Neuron (in vitro differentiated cells): ENCODE measurements at regions not wholly inside any gene's neighbourhood (a gene's known extent, or its start where the extent isn't known, plus 50 kb on each side); places are given as distances from the start of the nearest gene placed in this dataset.

Source experiments
- H2AFZ ChIP-seq: one replicate; pipeline ENCODE4 v1.6.1; 2013; ENCODE audit warnings: low read depth, mild to moderate bottlenecking, inconsistent platforms, low read length, moderate library complexity
- H3K27me3 ChIP-seq: one replicate; pipeline ENCODE4 v1.6.1; 2013; ENCODE audit warnings: low read length; ENCODE audit not compliant: insufficient read depth
- H3K36me3 ChIP-seq: one replicate; pipeline ENCODE4 v1.6.1; 2013; ENCODE audit warnings: low read length; ENCODE audit not compliant: insufficient read depth
- H3K4me1 ChIP-seq: one replicate; pipeline ENCODE4 v1.6.1; 2013; ENCODE audit warnings: low read length; ENCODE audit not compliant: insufficient read depth
- H3K4me3 ChIP-seq: 2 replicates; pipeline ENCODE4 v1.5.1; 2013; ENCODE audit warnings: mild to moderate bottlenecking, low read length, moderate library complexity
- H3K9me3 ChIP-seq: one replicate; pipeline ENCODE4 v1.6.1; 2013; ENCODE audit warnings: low read length

- H3K9me3 ChIP-seq: no peaks in the 10 kb centered on the region
- no peak overlapping the region for H2AFZ ChIP-seq
- no peaks in the 10 kb centered on the region for H3K36me3 ChIP-seq
- no peak overlapping the region for H3K4me3 ChIP-seq
- H3K27me3 ChIP-seq: no peaks in the 10 kb centered on the region
- no peaks in the 10 kb centered on the region for H3K4me1 ChIP-seq
Observed at GRCh38 chr3:167918008-167918596, 177.6 kb downstream of the GOLIM4 start.

DNA sequence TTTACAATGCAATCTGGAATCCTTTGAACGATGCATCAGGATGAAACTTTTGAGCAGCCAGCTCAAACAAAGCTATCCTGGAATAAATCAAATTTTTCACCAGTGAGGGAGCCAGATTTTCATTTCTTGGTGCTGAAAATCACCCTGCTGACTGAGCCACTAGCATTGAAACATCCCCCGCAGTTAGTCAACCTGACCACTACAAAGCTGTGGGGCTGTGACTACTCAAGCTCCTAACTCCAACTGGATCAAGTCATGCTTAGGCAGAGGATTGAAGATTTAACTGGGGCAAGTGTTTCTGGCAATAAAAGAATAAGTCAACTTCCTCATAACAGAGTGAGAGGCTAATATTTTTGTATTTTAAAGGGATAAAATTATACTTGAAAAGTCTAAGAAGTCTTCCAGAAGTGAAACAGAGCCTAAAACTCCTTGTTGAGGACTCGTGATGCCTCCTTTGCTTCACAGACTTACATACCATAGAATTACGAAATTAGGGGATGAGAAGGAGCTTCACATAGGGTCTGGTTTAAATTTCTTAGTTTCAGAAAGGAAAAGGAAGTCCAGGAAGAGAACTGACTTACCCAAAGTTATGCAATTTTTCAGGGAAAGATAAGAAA lies 177.8 kb downstream of the SERPINI1 start:
- H3K9me3 ChIP-seq: no peaks in the 10 kb centered on the region
- no peaks in the 10 kb centered on the region for H3K36me3 ChIP-seq
- peaks cover 6% of the 10 kb centered on the region for H3K4me1 ChIP-seq
- no peak overlapping the region for H2AFZ ChIP-seq
- H3K27me3 ChIP-seq: no peaks in the 10 kb centered on the region
- no peak overlapping the region for H3K4me3 ChIP-seq

GRCh38 chr3:167909952-167910351 lies 174.4 kb downstream of the SERPINI1 start:
- Histone ChIP-seq H3K27me3 (no peaks in the 10 kb centered on the region), H3K9me3 (no peaks in the 10 kb centered on the region), H2AFZ (peak overlapping the region; percentile 47), H3K4me1 (peaks cover 6% of the 10 kb centered on the region), H3K4me3 (no peak overlapping the region), H3K36me3 (no peaks in the 10 kb centered on the region)

DNA sequence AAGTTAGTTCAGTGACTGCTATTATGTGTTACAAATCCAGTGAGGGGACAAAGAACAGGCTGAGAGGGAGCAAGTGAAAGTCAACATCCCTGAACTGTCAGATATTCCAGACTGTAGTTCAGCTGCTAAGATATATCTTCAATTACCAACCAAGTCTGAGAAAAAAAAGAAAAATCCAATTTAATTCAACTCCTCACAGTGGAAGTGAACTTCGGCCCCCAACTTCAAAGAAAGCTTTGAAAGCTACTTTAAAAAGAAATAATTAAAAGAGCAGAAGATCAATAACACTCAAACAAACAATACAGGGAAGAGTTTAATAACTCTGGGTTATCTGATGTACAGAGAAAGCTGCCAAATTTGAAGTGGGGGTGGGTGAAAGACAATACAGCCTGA lies 174.0 kb downstream of the SERPINI1 start:
- Histone ChIP-seq H3K27me3 (no peaks in the 10 kb centered on the region), H2AFZ (no peak overlapping the region), H3K9me3 (no peaks in the 10 kb centered on the region)

DNA sequence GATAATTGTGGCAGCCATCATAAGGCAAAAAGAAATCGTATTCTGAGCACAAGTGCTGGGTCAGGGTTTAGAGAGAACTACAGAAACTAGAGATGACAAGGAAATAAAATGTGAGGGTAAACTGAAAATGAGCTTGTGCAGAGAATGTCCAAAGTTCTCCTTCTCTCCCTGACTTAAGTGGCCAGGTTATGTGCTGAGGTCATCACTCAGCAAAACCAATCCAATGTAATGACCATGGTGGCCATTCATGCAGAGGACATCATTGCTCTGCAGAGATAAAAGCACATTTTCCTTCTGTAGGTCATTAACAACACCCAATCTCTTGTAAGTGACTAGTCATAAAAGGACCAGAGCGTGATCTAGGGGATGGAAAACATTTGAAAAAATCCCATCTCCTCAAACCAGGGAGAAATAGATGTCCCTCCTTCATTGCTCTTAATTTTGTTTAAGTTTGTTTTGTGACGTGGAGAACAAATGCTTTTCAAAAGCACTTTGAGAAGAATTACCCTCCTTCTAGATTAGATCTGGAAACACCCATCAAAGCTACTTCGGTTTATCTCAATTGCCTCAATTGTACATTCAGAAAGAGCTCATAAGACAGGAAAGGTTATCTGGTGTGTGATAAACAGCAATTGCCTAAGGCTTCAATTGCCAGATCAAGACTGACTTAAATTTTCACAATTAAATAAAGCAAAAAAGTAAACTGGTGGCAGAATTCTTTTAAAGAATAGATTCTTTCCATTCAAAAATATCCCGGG lies 173.4 kb downstream of the SERPINI1 start:
- Histone ChIP-seq H2AFZ (no peak overlapping the region), H3K9me3 (no peaks in the 10 kb centered on the region), H3K4me1 (peaks cover 6% of the 10 kb centered on the region), H3K36me3 (no peaks in the 10 kb centered on the region), H3K4me3 (no peak overlapping the region), H3K27me3 (no peaks in the 10 kb centered on the region)

More for the DNA sequence above, 174.0 kb downstream of the SERPINI1 start:
- no peak overlapping the region for H3K4me3 ChIP-seq
- peaks cover 6% of the 10 kb centered on the region for H3K4me1 ChIP-seq
- no peaks in the 10 kb centered on the region for H3K36me3 ChIP-seq

GRCh38 chr3:167908221-167908620 lies 172.7 kb downstream of the SERPINI1 start:
- H2AFZ ChIP-seq: no peak overlapping the region
- H3K4me3 ChIP-seq: no peak overlapping the region
- H3K4me1 ChIP-seq: peaks cover 6% of the 10 kb centered on the region
- H3K27me3 ChIP-seq: no peaks in the 10 kb centered on the region
- no peaks in the 10 kb centered on the region for H3K9me3 ChIP-seq
- no peaks in the 10 kb centered on the region for H3K36me3 ChIP-seq

- Histone ChIP-seq H3K4me3 (no peak overlapping the region), H2AFZ (no peak overlapping the region), H3K9me3 (no peaks in the 10 kb centered on the region), H3K36me3 (no peaks in the 10 kb centered on the region), H3K4me1 (peaks cover 5% of the 10 kb centered on the region), H3K27me3 (no peaks in the 10 kb centered on the region)
Observed at GRCh38 chr3:167901138-167901537, 165.6 kb downstream of the SERPINI1 start.

- Histone ChIP-seq H3K27me3 (no peaks in the 10 kb centered on the region), H3K36me3 (no peaks in the 10 kb centered on the region), H3K4me3 (no peak overlapping the region), H2AFZ (no peak overlapping the region), H3K4me1 (peaks cover 17% of the 10 kb centered on the region), H3K9me3 (no peaks in the 10 kb centered on the region)
Observed at GRCh38 chr3:167899093-167899492, 163.6 kb downstream of the SERPINI1 start.

- Histone ChIP-seq H3K4me3 (no peak overlapping the region), H3K9me3 (no peaks in the 10 kb centered on the region), H3K36me3 (no peaks in the 10 kb centered on the region), H2AFZ (no peak overlapping the region), H3K27me3 (no peaks in the 10 kb centered on the region), H3K4me1 (peaks cover 17% of the 10 kb centered on the region)
Observed at GRCh38 chr3:167898091-167898490, 162.6 kb downstream of the SERPINI1 start.

- H3K9me3 ChIP-seq: no peaks in the 10 kb centered on the region
- no peak overlapping the region for H3K4me3 ChIP-seq
- no peaks in the 10 kb centered on the region for H3K27me3 ChIP-seq
Observed at GRCh38 chr3:167895684-167896083, 160.2 kb downstream of the SERPINI1 start.

DNA sequence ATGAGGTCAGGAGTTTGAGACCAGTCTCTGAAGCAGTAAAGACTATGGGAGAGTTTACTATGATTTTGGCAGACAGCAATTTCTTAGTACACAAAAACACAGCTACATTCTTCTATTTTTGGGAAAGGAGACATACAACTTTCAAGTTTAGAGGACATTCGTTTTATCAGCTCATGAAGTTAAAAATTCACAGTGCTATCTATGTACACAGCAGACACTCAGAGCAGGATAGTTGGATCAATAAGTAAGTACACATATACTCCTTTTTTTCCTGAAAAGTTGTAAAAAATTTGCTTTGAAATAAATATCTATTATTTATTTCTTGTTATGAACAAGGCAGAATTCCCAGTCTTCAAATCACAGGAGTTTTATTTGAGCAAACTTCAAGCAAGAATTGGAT lies 159.7 kb downstream of the SERPINI1 start:
- H3K36me3 ChIP-seq: no peaks in the 10 kb centered on the region
- H3K27me3 ChIP-seq: no peaks in the 10 kb centered on the region
- peaks cover 15% of the 10 kb centered on the region for H3K4me1 ChIP-seq
- no peak overlapping the region for H3K4me3 ChIP-seq
- H2AFZ ChIP-seq: no peak overlapping the region
- H3K9me3 ChIP-seq: no peaks in the 10 kb centered on the region

More at GRCh38 chr3:167895684-167896083, 160.2 kb downstream of the SERPINI1 start:
- H2AFZ ChIP-seq: no peak overlapping the region
- no peaks in the 10 kb centered on the region for H3K36me3 ChIP-seq
- H3K4me1 ChIP-seq: peaks cover 17% of the 10 kb centered on the region

- Histone ChIP-seq H3K27me3 (no peaks in the 10 kb centered on the region), H2AFZ (no peak overlapping the region), H3K9me3 (no peaks in the 10 kb centered on the region), H3K4me3 (no peak overlapping the region), H3K36me3 (no peaks in the 10 kb centered on the region), H3K4me1 (peaks cover 15% of the 10 kb centered on the region)
Observed at GRCh38 chr3:167892205-167892604, 156.7 kb downstream of the SERPINI1 start.

DNA sequence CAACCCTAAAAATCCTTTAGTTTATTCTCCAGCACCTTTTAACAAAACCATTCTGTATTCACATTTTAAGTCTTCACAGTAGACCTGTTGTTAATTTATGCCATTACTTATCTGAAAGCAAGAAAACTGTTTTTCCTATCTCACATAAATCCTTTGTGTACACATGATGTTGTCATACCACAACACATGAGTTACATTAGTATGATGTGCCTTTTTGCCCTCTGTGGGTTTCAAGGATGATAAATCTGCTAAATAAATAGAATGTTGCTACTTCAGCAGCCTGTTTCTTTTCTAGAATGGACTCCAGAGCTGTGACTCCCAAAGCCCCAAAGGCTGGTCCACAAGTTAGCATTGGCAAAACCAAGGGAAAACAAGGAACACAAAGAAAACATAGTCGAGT lies 151.6 kb downstream of the SERPINI1 start:
- Histone ChIP-seq H3K27me3 (no peaks in the 10 kb centered on the region), H3K9me3 (no peaks in the 10 kb centered on the region), H3K4me3 (no peak overlapping the region), H2AFZ (no peak overlapping the region), H3K4me1 (no peaks in the 10 kb centered on the region), H3K36me3 (no peaks in the 10 kb centered on the region)
